ENCODE measurements at regions not wholly inside any gene's neighbourhood (a gene's known extent, or its start where the extent isn't known, plus 50 kb on each side); places are given as distances from the start of the nearest gene placed in this dataset.

GRCh38 chr11:28743061-28743550 is 634.9 kb downstream of the METTL15 start:
- TF ChIP-seq MAX (IDR thresholded peaks at IDR 0.05; ENCODE audit: low read depth) = no peak
- no peak for TF ChIP-seq RFX5 (IDR thresholded peaks at IDR 0.05; ENCODE audit: low read length)
- no peak for TF ChIP-seq TAF1 (IDR thresholded peaks at IDR 0.05; ENCODE audit: borderline replicate concordance, low read depth, low read length)
- no peak for TF ChIP-seq CTCF (IDR thresholded peaks at IDR 0.05)
- no peak for TF ChIP-seq TEAD4 (IDR thresholded peaks at IDR 0.05; ENCODE audit: borderline replicate concordance, insufficient read depth)
- no peak for TF ChIP-seq EZH2phosphoT487 (IDR thresholded peaks at IDR 0.05; ENCODE audit: borderline replicate concordance, low read depth)
- no peak for TF ChIP-seq POLR2AphosphoS5 (IDR thresholded peaks at IDR 0.05; ENCODE audit: low read depth, low read length)
- no peak for TF ChIP-seq MXI1 (IDR thresholded peaks at IDR 0.05; ENCODE audit: low read depth, low read length)
- TF ChIP-seq RAD21 (IDR thresholded peaks at IDR 0.05; ENCODE audit: low read length) = no peak
